ENCODE measurements at regions not wholly inside any gene's neighbourhood (a gene's known extent, or its start where the extent isn't known, plus 50 kb on each side); places are given as distances from the start of the nearest gene placed in this dataset.
A peak's percentile ranks its signal among the peaks of the same experiment; 100 is the strongest.

DNA sequence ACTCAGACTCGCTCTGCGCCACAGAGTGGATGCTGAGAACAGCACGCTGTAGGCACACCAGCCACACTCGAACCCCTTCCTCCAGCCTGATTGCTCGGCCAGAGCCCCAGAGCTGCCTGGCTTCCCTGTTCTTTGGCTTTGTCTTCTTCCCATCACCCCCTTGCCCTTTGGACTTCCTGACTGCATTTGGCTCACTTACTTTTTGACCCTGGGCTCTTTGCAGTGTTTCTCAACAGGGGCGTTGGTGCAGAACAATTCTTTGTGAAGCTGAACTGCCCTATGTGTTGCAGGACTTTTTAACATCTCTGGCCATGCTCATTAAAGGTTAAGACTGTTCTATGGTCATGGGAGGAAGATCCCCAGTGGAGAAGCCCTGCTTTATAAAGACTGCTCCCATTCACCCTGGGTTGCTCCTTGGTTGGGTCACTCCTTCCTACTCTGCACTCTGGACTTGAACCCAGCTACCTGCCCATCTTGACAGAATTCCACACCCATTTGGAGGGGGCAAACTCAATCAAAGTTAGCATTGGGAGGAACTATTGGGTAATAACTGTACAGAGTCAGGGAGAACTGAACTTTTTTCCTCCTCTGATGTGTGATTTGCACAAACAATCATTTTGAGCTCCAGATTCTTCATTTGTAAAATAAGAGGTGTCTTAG lies 127.7 kb upstream of the PLEKHG7 start:
- no peak for DNase-seq

DNA sequence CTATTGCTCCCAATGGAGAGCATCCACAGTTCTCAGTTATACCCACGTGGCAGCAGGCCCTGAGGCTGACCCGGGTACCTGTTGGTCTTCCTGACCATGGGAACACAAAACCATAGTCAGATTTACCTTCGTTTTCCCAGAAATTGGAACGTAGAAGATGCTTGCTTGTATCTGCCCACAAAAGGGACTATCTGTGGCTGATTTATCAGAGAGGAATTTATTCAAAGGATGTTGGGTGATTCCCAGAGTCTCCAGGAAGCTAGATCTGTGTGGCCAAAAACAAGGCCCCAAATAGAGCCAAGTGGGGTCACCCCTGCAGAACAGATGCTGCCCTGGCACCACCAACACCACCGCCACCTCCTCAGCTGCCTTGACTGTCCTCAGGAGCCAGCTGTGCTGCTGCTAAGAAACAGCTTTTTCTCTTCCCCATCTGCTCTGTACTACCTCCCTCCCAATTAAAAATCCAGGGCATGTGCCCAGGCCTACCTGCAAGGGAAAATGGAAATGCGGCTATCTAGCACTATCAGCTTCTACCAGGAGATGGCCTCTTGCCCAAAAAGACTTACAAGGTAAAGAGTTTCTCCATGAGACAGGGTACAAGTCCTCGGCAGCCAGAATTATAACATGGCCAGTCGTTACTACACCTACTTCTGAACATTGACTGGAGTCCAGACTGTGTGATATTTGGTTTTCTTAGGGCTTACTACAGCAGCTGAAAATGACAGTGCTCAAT lies 128.6 kb upstream of the PLEKHG7 start:
- no peak for DNase-seq

DNA sequence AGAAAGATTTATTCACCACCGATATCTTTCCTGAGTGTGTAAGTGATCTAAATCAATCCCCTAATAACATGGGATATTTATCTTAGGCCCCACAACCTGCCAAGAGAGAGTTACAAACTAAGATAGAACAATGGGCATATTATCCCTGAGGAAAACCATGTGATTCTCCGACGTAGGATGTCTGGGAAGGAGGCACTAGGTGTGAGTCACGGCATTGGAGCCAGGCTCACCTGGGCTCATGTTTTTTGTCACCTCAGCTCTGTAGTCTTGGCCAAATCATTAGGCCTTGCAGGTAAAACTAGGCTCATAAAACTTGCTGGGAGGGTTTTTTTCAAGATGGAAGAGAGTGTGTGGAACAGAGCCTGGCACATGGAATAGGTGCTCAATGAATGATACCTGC lies 129.7 kb upstream of the PLEKHG7 start:
- no peak for DNase-seq

DNA sequence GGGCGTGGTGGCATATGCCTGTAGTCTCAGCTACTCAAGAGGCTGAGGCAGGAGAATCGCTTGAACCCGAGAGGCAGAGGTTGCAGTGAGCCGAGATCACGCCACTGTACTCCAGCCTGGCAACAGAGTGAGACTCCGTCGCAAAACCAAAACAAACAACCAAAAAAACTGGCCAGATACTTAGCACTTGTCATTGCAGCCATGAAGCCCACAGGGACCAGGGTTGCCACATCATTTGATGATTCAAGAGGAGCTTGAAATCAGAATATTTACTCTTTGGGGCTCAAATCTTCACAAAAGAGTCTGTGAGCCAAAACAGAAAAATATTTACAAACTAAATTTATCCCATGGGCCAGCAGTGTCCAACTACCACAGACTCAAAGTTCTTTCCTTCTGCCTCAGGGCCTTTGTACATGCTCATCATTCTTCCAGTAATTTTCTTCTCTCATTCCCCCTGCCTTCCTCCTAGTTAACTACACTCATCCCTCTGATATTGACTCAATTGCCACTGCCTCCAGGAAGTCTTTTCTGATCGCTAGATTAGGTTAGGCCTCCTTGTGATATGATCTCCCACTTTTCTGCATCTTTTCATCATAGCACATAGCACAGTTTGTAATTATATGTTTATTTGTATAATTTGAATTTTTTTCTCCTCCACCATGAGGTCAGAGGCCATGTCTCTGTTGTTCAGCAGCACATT lies 130.8 kb upstream of the PLEKHG7 start:
- no peak for DNase-seq

DNA sequence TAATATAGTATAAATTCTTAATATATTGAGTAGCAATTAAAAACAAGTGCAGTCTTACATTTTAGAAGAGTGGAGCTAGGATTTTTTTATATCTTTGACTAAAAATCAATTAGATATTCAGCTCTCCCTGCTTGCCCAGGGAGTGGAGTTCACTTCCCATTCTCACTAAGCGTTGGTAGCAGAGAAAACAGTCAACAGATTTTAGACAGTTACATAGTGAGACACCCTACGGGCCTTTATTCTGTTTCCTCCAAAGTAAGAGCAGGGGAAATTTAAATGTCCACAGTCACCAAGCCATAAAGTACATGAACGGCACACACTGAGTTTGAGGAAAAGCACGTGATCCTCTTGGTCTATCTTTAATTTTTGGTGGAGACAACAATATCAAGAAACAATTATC lies 131.6 kb upstream of the PLEKHG7 start:
- DNase-seq, result no peak

DNA sequence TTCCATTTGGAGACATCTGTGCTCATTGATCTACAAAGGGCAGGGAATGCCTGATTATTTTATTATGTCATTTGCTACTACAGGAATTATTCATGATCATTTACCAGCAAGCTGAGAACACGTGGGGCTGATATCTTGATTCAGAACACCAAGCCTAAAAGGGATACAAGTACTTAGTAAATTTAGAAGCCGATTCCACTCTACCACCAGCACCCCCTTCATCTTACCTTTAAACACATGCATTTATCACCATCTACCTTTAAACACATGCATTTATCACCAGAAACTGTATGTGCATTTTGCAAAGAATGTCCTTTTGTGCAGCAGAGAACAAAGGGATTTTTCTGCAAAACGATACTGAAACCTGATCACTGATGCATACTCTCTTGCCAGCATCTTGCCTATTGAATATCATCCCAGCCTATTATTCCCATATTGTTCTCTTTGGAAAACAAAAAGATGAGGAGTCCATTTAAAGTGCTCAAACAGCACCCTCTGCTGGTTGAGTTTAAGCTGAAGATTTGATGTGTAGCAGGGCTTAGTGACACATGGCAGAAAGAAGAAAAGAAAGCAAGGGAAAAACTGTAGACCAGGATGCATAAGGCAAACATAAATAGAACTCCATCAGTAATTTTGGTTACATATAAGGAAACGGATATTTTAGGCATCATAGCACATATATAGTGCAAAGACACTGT lies 132.6 kb upstream of the PLEKHG7 start:
- peak; percentile 75 for DNase-seq

DNA sequence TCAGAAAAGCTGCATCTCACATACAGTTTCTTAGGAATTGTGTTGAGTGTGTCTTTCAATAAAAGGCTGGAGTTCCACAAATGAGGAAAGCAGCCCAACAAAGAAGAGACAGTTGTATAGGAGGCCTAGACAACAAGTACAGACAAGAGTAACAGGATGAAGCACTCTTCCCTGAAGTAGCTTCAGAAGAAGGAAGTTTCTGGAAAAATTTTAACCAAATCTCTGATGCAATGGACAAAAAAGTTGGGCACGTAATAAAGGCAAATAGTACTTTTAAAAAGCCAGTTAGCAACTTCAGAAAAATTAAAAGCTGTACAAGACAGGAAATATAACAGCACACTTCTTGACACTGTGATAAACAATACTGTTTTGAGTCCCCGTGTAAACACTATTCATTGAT lies 134.1 kb upstream of the PLEKHG7 start:
- no peak for DNase-seq

DNA sequence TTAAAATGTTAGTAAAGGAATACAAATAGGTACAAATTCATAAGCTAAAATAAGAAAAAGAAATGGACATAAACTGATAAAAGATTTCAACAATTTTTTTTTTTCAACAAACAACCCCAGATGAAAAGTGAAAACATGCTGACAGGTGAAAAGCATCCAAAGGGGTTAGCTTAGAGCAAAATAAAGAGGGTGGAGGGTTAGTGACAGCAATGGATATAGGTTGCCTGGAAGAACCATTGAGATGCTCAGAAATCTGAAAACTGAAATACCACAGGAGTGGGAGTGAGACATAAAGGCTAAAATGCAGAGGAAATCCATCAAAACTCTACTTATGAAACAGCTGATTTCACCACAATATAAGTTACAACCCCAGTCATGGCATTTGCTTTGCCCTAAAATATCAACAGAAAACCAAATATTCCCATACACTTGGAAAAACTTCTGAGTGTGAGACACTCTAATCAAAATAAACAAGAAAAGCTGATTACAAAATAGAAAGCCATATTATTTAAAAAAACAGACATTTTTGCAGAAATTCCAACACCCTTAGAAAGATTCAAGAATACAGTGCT lies 136.3 kb upstream of the PLEKHG7 start:
- DNase-seq, result no peak

DNA sequence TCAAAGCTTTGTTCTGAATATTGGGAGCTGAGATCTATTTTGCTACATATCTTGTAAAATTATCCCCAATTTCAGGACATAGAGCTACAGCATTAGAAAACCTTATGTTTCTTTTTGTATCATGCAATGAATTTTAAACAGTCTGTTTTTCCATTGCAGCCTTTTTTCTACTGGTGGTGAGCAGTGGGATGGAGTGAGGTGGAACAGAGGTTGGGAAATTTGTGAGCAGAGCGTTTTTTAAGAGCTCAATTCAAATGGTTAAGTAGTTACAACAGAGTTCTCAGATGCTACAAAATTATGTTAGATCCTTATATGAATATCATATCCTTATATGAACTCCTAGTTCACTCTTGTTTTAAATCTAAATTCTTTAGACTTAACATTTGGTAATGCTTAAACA lies 139.0 kb upstream of the PLEKHG7 start:
- no peak for DNase-seq

DNA sequence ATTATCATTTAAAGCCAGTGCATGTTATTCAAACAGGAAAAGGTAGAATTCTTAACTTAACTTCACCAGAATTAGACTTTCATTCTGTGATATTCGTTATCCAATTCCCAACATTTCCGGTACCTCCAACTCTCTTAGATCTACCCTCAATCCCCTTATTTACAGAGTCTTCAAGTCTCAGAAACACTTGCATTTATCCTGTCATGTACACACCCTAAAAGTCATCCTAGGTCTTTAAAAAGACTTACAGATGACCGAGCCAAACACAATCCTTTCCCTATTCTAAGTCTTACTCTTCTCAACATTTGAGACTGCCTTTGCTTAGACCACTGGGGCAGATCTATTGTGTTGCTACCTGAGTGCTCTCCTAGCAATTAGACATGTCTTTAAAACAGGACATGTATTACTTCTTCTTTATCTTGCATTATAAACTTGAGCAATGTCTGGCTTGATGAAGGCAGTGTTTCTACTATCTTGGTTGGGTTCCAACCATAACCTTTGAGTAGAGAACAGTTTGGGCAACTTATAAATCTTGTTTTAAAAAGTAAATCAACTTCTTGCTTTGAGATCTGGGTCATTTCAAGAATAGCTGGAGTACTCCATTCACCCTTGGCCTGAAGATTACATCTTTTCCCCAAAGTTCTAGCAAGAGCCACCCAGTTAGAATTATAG lies 140.6 kb upstream of the PLEKHG7 start:
- DNase-seq, result no peak

DNA sequence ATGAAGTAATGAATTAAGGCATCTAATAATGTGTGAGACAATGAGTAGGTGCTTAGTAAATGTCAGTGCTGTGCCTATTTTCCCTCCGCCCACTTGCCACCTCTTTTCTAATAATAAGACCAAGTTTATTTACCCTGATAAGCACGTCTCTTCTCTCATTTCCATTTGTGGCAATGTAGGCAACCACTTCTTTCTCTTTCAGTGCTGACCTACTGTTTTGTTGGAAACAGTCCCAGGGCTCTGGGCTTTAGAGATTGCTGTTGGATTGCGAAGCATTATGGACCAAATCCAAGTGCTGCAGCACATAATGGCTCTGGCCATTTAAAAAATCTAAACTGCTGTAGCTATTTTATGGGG lies 141.3 kb upstream of the PLEKHG7 start:
- DNase-seq, result no peak

DNA sequence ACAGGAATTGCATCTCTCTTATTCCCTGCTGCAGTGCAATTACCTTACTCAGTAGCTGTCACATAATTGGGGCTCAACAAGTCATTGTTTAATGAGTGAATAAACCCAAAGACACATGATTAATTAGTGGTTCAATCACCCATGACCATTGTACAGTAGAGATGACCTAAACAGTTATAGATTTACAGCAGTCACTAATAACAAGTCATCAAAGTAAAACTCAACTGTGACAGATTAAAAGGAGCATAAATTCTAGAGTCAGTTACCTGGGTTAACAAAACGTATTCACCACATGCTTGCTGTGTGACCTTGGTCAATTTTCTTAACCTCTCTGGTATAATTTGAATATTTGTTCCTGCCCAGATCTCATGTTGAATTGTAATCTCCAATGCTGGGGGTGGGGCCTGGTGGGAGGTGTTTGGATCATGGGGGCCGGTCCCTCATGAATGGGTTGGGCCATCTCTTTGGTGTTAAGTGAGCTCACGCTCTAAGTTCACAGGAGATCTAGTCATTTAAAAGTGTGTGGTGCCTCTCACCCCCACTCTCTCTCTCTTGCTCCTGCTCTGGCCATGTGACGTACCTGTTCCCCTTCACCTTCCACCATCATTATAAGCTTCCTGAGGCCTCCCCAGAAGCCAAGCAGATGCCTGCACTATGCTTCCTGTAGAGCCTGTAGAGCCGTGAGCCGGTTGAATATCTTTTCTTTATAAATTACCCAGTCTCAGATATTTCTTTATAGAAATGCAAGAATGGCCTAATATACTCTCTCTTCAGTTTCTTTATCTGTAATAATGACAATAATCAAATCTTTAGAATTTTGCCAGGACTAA lies 141.9 kb upstream of the PLEKHG7 start:
- no peak for DNase-seq

DNA sequence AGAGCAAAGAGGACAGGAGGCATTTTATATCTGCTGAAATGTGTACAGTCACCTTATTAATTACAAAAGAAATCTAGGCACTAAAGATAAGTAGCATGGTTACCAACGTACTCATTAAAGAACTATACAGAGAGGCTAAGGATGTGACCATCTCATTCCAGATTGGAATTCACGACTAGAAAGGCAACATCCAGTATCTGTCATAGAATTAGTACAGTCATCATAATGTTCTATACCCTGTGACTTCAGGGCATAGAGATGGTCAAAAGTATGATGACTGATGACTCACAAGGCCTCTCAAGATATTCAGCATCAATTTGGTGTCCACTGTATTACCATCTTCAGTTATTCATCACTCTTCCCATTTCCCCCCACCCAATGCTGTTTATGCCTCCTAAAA lies 144.0 kb upstream of the PLEKHG7 start:
- DNase-seq, result no peak

DNA sequence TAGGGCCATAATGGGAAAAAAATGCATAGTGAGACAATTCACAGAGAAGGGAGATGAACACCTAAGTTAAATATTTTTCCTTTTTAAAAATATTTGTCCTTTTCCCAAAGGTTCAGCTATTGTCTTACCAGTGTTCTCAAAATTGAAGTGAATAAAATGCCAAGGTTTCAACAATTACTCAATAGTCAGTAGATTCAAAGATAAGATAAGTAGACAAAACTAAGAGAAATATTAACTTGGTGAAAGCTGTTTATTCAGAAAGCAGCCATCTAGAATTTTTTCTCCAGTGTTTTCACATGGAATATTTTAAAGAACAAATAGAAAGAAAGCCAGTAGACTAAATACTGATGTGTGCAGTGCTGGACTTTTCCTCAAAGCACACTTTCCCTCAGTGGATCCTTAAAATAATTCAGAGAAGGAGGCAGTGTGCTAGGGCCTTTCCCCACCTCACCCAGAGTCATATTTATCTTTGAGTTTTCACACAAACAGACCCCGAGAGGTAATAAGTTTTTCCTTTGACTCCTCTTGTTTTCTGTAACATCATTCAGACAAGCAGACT lies 144.5 kb upstream of the PLEKHG7 start:
- no peak for DNase-seq

DNA sequence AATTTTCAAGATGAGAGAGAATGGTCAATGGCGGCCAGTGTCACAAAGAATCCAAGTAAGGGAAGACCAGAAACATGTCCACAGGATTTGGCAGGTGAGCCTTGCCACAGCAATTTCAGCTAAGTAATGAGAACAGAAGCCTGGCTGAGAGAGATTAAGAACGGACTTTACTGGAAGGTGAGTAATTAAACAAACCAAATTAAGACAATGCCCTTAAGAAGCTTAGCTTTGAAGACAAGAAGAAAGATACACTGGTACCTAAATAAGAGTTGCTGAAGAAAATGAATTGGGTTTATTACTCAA lies 145.4 kb upstream of the PLEKHG7 start:
- DNase-seq, result no peak

DNA sequence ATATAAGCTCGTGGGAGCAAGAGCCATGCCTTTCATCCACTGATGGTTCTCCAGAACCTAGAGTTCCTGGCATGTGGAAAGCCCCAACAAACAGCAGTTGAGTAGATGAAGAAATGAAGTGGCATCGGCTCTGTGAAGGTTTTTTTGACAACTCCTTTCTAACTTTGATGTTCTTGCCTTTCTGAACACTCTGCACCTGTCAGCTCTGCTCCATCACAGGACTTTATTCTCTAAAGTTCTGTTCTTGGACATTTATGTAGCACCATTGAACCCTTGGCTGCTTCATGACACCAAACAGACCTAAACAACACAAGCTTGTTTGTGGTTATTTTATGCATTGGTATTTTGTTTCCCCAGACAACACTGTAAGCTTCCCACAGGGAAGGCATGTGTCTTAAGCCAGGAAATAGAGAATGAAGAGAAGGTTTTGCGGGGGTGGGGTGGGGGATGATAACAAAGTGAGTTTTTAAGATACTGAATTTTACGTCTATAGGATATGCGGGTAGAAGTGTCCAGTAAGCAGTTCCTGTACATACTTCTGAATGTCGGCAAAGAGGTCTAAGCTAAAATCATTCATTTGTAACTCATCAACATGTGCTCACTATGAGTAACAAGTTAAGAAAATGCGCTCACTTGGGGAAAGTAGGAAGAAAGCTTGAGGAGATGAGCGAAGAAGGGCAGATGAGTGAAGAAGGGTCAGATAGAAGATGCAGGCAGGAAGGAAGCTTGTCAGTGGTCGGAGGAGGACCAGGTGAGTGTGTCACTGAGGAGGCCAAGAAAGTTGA lies 146.0 kb upstream of the PLEKHG7 start:
- no peak for DNase-seq

DNA sequence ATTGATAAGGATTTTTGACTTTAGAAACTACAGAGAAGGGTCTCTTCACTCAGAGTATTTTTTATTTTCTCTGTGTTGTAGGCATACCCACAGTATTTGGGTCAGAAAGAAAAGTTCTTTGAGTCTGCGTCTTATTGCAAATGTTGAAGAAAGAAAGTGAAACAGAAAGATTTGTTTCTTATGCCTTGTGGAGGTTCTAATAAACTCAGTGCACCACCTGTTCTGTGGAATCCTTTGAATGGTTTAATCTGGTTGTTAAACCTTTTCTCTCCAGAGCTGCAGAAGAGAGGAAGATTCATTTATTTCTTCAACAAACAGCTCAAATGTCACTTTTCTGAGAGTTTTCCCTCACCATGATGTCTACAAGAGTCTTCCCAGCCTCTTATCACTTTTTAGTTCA lies 146.6 kb upstream of the PLEKHG7 start:
- DNase-seq, result no peak

DNA sequence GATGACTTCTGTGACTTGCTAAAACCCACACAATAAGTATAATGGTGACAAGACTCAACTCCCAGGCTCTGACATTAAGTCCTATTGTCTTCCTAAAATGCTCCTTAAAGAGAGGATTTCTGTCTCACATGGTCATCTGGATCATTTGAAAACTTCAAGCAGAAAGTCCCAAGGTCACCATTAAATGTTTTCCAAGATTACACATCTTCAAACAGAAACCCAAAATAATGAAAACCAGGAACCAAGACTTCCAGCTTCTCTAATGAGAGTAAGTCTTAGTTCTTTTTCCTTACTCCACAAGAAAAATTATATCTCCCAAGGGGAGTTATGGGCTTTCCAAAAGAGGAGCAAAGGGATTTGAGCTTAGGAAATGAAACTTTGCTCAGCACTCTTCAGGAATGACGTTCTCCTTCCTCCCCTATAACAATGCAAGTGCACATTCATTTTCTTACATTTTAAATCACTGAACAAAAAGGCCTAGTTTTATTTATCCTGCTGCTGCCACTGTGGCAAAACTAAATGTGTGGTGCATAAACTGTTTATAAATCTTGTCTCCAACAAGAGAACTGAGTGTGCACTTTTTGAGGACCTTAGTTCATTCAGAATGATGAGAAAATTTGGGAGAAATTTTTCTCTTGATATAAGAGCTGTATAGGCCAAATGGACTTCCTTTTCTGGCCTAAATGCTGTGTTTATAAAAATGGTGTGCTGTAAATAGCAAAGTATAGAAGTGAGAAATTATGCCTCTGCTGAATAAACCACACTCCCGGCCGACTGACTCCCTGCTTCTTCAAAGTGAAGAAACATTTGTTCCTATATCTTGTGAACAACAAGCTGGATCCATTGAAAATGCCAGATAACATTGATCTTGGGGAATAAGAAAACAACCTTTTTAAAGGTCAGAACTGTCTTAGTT lies 148.4 kb upstream of the PLEKHG7 start:
- no peak for DNase-seq

DNA sequence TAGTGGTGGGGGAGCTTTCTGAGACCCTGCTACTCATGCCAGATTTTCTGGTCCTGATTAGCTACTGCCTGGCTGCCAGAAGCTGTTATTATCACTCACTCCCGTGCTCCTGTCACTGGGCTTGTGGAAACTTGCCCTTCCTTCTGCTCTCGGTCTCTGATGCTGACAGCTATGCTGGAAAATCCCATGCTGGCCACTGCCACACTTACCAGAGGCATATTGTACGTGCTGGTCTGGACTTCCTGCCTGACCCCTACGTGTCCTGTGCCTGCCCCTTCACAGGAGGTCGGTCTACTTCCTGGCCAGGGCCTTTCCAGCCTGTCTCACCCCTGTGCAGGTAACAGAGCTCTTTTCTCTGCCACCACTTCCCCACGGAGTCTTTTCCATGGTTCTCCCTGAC lies 149.4 kb upstream of the PLEKHG7 start:
- DNase-seq, result no peak
